ENCODE measurements at regions not wholly inside any gene's neighbourhood (a gene's known extent, or its start where the extent isn't known, plus 50 kb on each side); places are given as distances from the start of the nearest gene placed in this dataset.
A peak's percentile ranks its signal among the peaks of the same experiment; 100 is the strongest.
"Not testable (repeated sequence)": the region's sequence is repeated elsewhere in the genome, so short reads cannot be mapped to it uniquely, and the experiment has no call there.

DNA sequence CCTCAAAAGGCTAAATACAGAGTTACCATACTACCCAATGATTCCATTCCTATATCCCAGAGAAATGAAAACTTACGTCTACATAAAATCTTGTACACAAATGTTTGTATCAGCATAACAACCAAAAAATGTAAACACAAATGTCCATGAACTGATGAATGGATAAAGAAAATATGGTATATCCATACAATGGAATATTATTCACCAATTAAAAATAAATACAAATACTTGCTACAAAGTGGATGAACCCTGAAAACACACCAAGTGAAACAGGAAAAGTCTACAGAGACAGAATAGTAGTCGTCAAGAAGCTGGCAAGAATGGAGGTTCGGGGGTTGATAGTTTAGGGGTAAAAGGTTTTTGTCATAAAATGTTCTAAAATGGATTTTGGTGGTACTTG, 54.0 kb upstream of the ANKRD28 start:
- no peak for DNase-seq (ENCODE audit: low spot score)

GRCh38 chr3:15858547-15859506, 61.0 kb upstream of the ANKRD28 start:
- DNase-seq (ENCODE audit: low spot score): no peak

- DNase-seq (ENCODE audit: low spot score): peak; percentile 92
Observed at GRCh38 chr3:15859507-15860013, 61.8 kb upstream of the ANKRD28 start.

- DNase-seq (ENCODE audit: low spot score): peak; percentile 61
Observed at GRCh38 chr3:15860014-15860934, 62.5 kb upstream of the ANKRD28 start.

DNA sequence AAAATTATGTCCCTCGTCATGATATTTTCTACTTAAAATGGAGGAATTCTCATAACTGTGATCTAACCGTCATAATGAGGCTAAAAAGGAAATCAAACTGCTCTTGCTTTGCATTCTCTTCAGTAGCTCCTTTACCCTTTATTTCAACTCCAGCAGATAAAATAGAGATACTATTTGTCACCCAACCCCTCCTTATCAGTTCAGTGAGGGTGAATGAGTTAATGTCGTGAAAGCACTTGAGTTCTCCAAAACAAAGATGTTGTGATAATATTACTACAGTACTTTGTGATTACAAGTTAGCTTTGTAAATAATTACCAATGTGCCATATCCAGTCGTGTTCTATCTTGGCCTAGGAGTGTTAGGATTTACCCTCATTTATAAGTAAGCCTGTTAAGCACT, 63.4 kb upstream of the ANKRD28 start:
- DNase-seq (ENCODE audit: low spot score): no peak

DNA sequence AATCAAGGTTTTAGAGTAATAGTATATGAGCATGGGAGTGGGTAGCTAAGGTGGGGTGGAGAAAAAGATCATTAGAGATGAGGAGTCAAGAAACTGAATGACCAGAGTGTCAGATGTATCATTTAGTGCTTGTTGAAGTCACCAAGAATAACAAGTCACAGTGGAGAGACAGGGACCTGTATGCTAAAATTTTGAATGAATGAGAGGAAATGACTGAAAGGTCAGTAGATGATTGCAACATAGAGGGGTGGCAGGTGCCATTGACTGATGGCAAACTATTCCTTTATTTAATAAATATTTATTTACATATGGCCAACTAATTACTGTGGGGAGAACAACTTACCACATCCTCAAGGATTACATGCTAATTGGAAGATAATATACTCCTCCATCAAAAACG, 75.0 kb upstream of the ANKRD28 start:
- DNase-seq (ENCODE audit: low spot score): no peak

GRCh38 chr3:15873415-15873814, 75.6 kb upstream of the ANKRD28 start:
- DNase-seq (ENCODE audit: low spot score): no peak

DNA sequence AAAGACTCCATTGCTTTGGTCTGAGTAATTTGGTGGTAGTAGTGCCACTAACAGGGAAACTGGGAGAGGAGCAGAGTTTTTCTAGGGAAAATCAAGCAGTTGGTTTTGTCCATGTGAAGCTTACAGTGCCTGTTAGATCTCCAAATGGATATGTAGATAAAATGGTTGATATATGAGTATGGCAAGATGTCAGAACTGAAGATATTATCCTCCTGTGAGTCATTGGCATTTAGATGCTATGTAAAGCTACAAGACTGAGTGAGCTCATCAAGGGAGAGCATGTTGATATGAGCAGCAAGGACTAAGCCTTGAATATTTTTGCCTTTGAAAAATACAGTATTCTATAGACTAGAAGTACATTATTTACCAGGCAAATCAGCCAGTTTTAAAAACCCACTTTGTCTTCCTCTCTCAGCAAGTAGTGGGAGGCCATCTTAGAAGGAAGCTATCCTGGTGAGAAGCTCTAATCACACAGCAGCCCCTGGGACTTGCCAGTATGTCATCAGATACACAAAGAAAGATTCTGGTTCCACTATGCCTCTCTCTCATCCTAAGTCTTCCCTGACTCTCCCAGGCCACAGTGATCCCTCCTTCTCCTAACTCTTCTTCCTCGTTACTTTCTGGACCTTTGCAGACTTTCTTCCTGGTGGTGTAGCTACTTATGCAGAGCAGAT, 77.4 kb upstream of the ANKRD28 start:
- no peak for DNase-seq (ENCODE audit: low spot score)

GRCh38 chr3:15876669-15877068, 78.9 kb upstream of the ANKRD28 start:
- DNase-seq (ENCODE audit: low spot score): no peak

DNA sequence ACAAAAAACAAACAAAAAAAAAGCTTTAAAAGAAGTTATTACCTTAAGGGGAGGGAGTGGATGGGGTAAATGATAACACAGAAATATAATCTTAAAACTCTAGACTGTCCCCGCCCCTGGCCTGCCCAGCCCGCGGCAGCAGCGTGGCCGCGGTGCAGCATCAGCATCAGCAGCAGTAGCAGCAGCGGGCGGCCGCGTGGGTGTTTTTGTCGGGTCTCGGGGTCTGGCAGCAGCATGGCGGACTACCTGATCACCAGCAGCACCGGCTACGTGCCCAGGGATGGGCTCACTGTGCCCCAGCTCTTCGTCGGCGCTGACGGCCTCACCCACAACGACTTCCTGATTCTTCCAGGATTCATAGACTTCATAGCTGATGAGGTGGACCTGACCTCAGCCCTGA, 80.0 kb upstream of the ANKRD28 start:
- DNase-seq (ENCODE audit: low spot score): no peak

DNA sequence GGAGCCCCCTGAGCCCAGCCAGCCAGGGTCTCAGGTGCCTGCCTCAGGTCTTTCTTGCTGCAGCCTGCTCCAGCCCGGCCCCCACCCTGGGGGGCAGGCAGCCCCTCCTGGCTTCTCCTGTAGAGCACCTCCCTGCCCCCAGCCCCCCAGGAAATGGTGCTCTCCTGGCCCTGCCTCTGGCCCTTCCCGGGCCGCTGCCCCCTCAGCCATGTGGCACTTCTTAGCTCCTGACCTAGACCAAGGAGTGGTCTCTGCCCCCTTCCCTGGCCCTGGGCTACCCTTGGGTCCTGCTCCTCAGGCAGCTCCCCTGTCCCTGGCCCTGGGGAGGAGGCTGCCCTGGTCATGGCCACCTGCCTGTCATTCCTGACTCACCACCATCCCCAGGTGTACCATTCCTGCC, 82.0 kb upstream of the ANKRD28 start:
- not testable (repeated sequence) for DNase-seq (ENCODE audit: low spot score)

GRCh38 chr3:15882577-15882976, 84.8 kb upstream of the ANKRD28 start:
- DNase-seq (ENCODE audit: low spot score): no peak

- DNase-seq (ENCODE audit: low spot score): no peak
Observed at GRCh38 chr3:15884132-15884531, 86.4 kb upstream of the ANKRD28 start.

GRCh38 chr3:15886521-15886920, 88.7 kb upstream of the ANKRD28 start:
- no peak for DNase-seq (ENCODE audit: low spot score)

GRCh38 chr3:15887261-15887660, 89.5 kb upstream of the ANKRD28 start:
- DNase-seq (ENCODE audit: low spot score): no peak

GRCh38 chr3:15889936-15890335, 92.2 kb upstream of the ANKRD28 start:
- DNase-seq (ENCODE audit: low spot score): no peak

DNA sequence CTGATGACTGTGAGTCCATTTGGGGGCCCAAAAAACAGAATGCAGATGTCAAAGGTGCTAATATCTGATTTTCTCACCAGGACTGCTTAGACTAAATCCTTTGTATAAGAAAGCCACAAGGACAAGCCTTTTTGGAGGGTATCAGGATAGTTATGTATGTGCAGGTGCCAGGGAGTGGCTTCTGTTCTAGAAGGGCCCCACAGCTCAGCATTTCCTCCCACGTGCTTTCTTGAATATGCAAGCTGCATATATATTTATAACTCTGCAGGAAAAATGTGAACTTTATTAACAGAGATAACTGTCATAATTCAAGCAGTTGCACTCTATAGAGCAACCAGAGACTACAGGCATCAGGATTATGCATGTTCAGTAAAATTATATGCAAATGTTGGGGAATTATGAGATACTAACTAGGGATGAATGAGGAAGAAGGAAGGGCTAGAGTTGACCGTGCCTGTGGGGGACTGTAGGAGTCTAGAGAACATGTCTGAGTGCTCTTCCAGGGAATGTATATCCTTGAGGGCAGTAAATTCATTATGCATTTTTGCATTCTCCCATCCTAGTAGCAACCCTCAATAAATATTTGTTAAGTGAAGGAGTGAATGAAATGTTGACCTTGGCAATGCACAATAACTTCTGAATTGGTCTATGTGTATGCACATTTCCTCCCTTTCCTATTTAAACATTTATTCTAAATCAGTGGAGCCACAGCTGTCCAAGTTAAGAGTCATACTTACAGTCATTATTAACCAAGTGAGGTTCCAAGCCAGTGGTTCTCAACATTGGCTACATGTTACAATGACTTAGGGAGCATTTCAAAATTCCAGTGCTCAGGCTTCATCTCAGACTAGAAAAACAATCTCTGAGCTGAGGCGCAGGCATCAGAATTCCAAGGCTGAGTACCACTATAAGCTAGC, 94.8 kb upstream of the ANKRD28 start:
- peak; percentile 57 for DNase-seq (ENCODE audit: low spot score)

DNA sequence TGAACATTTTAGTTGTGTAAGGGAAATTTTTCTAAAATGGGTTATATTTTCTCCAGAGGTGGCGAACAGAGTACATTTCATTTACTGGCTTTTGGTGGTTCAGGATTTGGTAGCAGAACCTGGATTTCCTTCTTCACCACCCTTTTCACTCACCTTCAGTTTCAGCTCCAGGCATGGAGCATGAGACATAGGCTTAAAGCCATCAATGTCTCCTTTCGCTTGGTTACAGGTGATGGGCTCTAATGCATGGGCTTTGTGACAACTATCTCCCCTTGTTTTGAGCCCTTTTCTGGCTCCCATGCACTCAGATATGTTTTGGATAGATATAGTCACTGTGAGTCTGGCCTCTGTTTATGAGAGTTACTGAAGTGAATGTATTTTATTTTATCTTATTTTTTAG, 96.6 kb upstream of the ANKRD28 start:
- DNase-seq (ENCODE audit: low spot score): no peak

DNA sequence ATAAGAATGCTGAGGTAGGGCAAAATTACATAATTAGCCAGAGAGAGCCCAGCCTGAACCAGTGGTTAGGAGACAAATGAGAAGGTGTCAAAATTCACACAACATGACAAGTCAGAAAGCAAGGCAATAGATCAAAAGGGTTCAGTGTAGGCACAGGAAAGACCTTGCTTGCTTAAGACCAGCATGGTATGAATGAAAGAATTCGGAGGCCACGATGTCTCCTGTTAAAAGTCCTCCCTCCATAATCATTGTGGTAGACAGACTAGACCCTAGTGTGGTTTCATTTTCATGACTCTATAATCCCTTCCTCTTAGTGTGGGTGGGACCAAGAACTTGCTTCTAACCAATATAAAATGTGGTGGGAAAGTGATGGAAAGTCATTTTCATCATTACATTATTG, 98.7 kb upstream of the ANKRD28 start:
- no peak for DNase-seq (ENCODE audit: low spot score)

DNA sequence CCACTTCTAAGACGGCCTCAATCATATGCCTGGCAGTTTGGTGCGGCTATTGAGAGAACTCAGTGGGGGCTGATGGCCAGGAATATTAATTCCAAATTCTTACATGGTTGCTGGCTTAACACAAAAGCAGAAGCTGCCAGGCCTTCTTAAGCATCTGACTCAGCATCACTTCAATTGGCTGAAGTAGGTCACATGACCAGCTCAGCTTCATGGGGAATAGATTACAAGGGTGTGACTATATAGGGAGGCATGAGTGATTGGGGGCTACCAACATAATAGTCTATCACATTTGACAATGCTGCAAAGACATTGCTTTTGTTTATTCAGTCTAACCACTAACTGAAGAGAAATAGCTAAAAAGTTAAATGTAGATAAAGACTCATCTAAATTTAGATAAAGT, 101.6 kb upstream of the ANKRD28 start:
- no peak for DNase-seq (ENCODE audit: low spot score)

DNA sequence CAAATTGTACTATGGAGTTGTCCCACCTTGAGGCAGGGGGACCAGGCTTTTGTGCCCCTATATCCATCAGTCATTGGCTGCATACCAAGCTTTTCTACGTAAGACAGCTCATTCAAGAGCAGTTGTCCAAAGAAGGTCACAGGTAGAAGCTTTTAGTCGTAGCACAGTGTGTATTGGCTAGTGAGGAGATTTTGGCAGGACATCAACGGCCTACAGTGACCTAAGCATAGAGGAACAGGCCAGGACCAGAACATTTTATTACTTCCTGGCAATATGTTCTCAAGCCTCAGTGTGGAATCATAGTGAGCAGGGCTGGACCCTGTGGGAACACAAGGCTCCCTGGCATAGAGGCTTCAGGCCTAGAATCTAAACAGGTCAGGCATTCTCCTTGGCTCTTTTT, 105.4 kb upstream of the ANKRD28 start:
- no peak for DNase-seq (ENCODE audit: low spot score)

All from putamen (tissue), 1 donor.